ENCODE measurements at regions not wholly inside any gene's neighbourhood (a gene's known extent, or its start where the extent isn't known, plus 50 kb on each side); places are given as distances from the start of the nearest gene placed in this dataset.
"Not testable (repeated sequence)": the region's sequence is repeated elsewhere in the genome, so short reads cannot be mapped to it uniquely, and the experiment has no call there.

DNA sequence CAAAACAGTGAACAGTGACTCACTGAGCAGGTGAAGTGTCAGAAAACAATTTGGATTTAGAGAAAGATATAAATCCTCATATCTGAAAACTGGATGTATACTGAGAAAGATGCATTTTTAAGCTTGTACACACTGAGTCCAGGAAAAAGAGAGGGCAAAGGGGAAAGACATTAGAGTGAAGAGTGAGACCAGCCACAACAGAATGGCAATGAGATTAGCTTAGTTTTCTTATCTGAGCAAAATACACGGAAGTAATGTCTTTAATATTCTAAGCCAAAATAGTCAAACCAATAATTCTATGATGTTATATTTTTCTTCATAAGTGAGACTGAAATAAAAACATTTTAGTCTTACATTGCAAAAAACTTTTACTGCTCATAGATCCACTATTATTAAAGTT is 236.0 kb downstream of the SLITRK5 start:
- H3K9me3 Mint-ChIP-seq, result peaks cover 7% of the 10 kb centered on the region
- DNase-seq (ENCODE audit: low spot score in 2 of 2) (no peak), ATAC-seq (no peak)
- no peaks in the 10 kb centered on the region for H3K36me3 Mint-ChIP-seq
- H3K27ac Mint-ChIP-seq, result no peak overlapping the region
- H3K4me1 Mint-ChIP-seq, result no peaks in the 10 kb centered on the region
- no peak overlapping the region for H3K4me3 Mint-ChIP-seq

DNA sequence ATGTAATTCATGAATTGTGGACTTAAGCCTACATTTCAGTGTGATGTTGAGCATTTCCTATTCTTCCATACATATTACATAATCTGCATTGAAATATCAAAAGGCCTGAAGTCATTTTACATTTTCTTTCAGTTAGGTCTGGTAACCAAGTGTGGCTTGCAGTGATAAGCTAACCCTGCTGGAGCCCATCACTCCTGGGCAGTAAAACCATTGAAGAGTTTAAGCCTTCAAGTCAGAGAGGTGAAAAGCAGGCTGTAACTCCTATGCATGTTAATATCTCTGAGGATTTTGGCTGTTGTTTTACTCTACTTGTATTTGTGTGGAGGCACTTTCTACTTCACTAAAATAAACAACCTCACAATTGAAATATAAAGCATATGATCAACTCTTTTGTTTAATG is 248.8 kb downstream of the SLITRK5 start:
- no peak for ATAC-seq
- no peak overlapping the region for H3K4me3 Mint-ChIP-seq
- no peaks in the 10 kb centered on the region for H3K4me1 Mint-ChIP-seq
- H3K9me3 Mint-ChIP-seq, result peaks cover 19% of the 10 kb centered on the region
- no peak overlapping the region for H3K27ac Mint-ChIP-seq
- no peak for DNase-seq (ENCODE audit: low spot score in 2 of 2)
- no peaks in the 10 kb centered on the region for H3K36me3 Mint-ChIP-seq

DNA sequence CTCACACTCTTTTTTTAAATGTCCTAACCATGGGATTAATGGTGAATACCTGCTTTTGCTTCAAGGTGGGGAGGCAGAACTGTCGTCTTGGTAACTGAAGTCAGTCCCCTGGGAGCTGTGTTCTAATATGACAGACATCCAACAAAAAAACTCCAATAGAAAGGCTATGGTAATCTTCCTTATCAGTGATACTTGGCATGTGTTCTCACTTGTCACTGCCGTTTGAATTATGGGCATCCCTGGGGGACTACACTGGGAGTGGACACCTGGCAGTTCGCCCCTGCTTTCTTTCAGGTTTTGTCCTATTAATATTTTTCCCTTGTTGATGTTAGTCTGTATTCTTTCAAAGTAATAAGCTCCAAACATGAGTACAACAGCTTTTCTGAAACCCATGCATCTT is 252.6 kb downstream of the SLITRK5 start:
- H3K4me3 Mint-ChIP-seq, result no peak overlapping the region
- peaks cover 12% of the 10 kb centered on the region for H3K9me3 Mint-ChIP-seq
- ATAC-seq, result no peak
- H3K36me3 Mint-ChIP-seq, result no peaks in the 10 kb centered on the region
- DNase-seq (ENCODE audit: low spot score in 2 of 2), result no peak
- no peak overlapping the region for H3K27ac Mint-ChIP-seq
- no peaks in the 10 kb centered on the region for H3K4me1 Mint-ChIP-seq

DNA sequence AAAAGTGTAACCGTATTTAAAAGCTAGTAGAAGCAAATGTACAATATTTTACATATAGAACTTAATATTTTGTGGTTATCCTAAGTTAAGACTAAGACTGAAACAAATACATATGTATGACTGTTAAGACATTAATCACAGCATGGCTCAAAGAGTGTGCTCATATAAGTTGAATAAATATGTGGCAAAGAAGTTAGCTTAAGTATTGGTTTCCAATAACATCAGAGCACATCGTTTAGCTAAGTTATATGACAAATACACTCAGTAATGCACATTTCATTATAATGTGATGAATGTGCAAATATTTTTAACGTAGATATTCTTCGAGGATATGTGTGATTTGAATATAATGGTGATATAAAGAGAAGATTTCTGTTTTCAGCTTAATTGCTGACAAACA is 253.8 kb downstream of the SLITRK5 start:
- Mint-ChIP-seq H3K36me3 (no peaks in the 10 kb centered on the region), H3K4me1 (no peaks in the 10 kb centered on the region), H3K4me3 (no peak overlapping the region), H3K9me3 (peaks cover 13% of the 10 kb centered on the region), H3K27ac (no peak overlapping the region)
- ATAC-seq, result no peak
- DNase-seq (ENCODE audit: low spot score in 2 of 2), result no peak

DNA sequence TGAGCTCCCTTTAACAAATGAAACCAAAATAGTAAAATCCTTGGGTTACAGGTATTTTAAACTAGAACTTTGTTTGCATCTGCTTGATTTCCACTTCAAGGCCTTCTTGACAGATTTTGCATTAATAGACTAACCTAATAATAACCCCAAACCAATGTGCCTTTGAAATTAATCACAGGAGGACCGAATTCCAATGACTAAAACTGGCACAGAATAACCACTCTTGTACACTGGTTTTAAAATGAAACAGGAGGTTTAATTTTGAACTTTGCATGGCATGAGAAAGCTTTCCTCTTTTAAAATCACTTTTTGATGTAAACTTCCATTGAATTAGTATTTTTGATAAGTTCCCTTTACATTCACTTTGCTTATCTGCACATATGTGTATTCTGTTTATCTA is 269.6 kb downstream of the SLITRK5 start:
- ATAC-seq, result no peak
- H3K27ac Mint-ChIP-seq, result no peak overlapping the region
- peaks cover 3% of the 10 kb centered on the region for H3K9me3 Mint-ChIP-seq
- no peaks in the 10 kb centered on the region for H3K36me3 Mint-ChIP-seq
- no peak for DNase-seq (ENCODE audit: low spot score in 2 of 2)
- H3K4me3 Mint-ChIP-seq, result no peak overlapping the region
- H3K4me1 Mint-ChIP-seq, result no peaks in the 10 kb centered on the region

DNA sequence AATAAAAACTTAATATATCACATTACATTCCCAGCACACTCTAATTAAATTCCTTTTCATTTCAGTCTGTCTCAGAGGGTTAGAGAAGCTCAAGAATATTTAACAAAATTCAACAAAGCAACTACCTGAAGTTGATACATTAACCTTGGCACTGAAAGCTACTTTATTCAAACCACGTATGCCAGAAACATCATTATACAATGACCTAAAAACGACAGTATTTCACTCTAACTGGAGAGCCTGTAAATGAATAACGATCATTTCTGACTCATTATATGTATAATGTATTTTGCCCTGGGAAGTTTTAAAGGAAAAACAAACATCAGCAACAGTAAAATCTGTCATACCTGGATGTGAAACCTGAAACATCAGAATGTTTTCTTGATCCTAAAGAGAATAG is 270.1 kb downstream of the SLITRK5 start:
- Mint-ChIP-seq H3K4me3 (no peak overlapping the region), H3K36me3 (no peaks in the 10 kb centered on the region), H3K4me1 (no peaks in the 10 kb centered on the region), H3K9me3 (peaks cover 3% of the 10 kb centered on the region), H3K27ac (no peak overlapping the region)
- ATAC-seq, result no peak
- DNase-seq (ENCODE audit: low spot score in 2 of 2), result no peak

DNA sequence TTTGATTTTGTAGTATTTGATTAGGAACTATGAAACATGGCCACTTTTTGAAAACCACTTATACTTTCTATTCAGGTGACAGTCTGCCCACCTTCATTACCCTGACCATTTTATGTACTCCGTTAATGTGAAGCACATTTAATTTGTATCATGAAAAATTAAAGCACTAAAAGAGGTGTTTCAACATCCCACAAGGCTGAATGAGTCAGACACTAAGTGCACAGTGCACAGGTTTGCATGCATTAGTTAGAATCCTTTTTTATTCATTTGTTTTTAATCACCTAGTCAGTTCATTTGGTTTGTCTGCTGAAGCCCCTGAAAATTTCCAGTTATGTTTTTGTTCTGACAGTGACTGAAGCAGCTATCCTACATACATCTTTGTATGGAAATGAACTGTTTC is 271.0 kb downstream of the SLITRK5 start:
- Mint-ChIP-seq H3K4me3 (no peak overlapping the region), H3K9me3 (peaks cover 3% of the 10 kb centered on the region)
- DNase-seq (ENCODE audit: low spot score in 2 of 2), result no peak

DNA sequence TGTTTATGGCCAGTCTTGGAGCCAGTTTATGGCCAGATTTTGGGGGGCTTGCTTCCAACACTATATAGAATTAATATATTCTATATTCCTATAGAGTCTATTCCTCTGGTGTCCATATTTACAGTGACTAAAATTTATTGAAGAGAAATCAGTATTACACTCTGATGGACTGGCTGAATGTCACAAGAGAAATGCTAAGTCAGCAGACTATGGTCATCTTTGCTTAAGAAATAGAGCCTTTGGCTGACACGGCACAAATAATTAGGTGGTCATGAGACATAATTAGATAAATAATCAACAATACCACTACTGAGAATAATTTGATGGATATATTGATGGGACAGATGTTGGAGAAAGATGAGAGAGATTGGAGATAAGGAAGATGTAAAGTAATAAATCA is 272.9 kb downstream of the SLITRK5 start:
- no peak overlapping the region for H3K27ac Mint-ChIP-seq
- H3K9me3 Mint-ChIP-seq, result peaks cover 3% of the 10 kb centered on the region
- ATAC-seq, result no peak
- no peaks in the 10 kb centered on the region for H3K4me1 Mint-ChIP-seq
- DNase-seq (ENCODE audit: low spot score in 2 of 2), result no peak
- no peak overlapping the region for H3K4me3 Mint-ChIP-seq
- no peaks in the 10 kb centered on the region for H3K36me3 Mint-ChIP-seq

More for the DNA sequence above, 271.0 kb downstream of the SLITRK5 start:
- Mint-ChIP-seq H3K27ac (no peak overlapping the region), H3K4me1 (no peaks in the 10 kb centered on the region), H3K36me3 (no peaks in the 10 kb centered on the region)
- ATAC-seq, result no peak

DNA sequence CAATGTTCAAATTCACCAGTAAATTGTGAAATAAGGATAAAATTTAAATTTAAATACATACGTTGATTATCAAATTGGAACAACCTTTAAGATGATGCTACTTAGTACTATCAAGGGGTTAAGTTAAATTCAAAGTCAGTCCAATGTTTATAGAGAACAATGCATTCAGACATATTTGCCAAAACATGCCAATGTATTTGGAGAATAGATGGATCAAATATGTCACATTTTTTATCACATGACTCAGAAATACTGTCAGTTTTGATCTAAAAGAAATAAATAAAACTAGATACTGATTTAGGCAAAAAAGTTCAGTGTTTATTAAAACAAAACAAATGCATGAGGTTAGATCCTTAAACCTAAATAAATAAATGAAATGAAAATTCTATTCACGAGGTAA is 281.2 kb downstream of the SLITRK5 start:
- H3K9me3 Mint-ChIP-seq, result peaks cover 3% of the 10 kb centered on the region
- H3K27ac Mint-ChIP-seq, result no peak overlapping the region
- ATAC-seq, result no peak
- no peaks in the 10 kb centered on the region for H3K4me1 Mint-ChIP-seq
- DNase-seq (ENCODE audit: low spot score in 2 of 2), result no peak
- no peak overlapping the region for H3K4me3 Mint-ChIP-seq
- no peaks in the 10 kb centered on the region for H3K36me3 Mint-ChIP-seq

DNA sequence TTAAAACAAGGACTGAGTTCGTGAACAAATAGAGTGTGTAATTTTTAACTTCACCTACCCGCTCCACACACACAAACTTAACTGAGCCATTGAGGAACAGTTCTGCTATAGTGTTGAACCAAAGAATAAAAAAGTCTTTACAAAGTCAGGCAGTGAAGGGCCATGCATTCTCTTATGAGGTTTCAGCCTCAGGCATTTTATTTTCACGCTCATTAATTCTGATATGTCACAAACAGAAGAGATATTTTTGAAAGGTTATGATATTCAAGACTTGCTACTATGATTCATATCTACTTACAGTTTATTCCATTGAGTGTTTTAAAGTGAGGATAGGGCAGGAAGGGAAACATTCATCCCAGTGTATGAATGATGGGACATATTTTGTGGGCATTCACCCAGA is 282.2 kb downstream of the SLITRK5 start:
- H3K4me1 Mint-ChIP-seq, result no peaks in the 10 kb centered on the region
- ATAC-seq (no peak), DNase-seq (ENCODE audit: low spot score in 2 of 2) (no peak)
- peaks cover 3% of the 10 kb centered on the region for H3K9me3 Mint-ChIP-seq
- no peak overlapping the region for H3K4me3 Mint-ChIP-seq
- no peaks in the 10 kb centered on the region for H3K36me3 Mint-ChIP-seq
- H3K27ac Mint-ChIP-seq, result no peak overlapping the region

DNA sequence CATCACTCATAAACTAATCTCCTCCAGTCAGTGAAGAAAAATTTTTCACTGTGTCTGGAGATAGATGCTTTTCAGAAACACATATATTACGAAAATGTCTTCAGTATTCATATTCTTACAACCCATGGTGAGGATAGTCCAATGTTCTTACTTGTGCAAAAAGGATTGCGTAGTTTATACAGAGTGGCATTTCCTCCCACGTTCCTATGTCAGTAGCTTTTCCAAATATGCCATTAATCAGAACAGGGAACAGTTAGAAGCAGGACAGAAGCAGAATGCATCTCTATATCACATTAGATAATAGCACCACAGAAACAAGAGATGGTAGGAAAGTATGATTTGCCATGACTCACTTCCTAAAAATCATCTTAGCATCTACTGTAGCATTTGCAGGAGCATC is 282.9 kb downstream of the SLITRK5 start:
- no peak overlapping the region for H3K4me3 Mint-ChIP-seq
- no peaks in the 10 kb centered on the region for H3K4me1 Mint-ChIP-seq
- H3K9me3 Mint-ChIP-seq, result peaks cover 3% of the 10 kb centered on the region
- no peak overlapping the region for H3K27ac Mint-ChIP-seq
- no peak for DNase-seq (ENCODE audit: low spot score in 2 of 2)
- ATAC-seq, result no peak
- H3K36me3 Mint-ChIP-seq, result no peaks in the 10 kb centered on the region

DNA sequence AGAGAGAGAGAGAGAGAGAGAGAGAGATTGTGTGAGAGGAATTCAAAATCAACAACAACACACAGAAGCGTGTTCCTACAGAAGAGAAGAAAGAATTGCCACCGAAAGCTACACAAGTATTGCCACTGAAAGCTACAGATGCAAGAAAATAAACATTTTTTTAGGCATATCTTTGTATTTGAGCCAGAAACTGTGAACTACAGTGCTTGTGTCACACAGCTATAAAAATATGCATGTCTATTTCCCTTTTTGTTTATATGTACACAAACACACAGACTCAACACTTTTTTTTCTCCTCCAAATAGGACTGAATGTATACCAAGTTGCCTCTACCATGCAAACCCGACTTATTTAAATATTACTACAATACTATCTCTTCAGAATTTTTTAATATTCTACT is 290.4 kb downstream of the SLITRK5 start:
- no peak for ATAC-seq
- H3K9me3 Mint-ChIP-seq, result no peaks in the 10 kb centered on the region
- DNase-seq (ENCODE audit: low spot score in 2 of 2), result no peak
- no peaks in the 10 kb centered on the region for H3K4me1 Mint-ChIP-seq
- H3K27ac Mint-ChIP-seq, result no peak overlapping the region
- no peaks in the 10 kb centered on the region for H3K36me3 Mint-ChIP-seq
- H3K4me3 Mint-ChIP-seq, result no peak overlapping the region

DNA sequence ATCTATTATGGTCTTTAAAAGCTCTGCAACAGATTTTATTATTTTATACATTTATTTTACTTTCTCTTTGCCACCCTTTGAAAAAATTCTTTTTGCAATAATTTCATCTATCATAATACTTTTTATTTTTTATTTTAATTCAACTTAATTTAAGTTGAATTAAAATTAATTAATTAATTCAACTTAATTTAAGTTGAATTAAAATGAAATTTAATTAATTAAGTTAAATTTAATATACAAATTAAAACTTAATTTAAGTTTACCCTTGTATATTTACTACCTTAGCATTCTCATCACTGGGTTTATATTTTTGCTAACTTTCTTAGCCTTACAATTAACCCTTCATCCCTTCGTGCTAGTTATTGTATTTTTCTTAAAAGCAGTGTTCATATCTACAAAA is 301.4 kb downstream of the SLITRK5 start:
- Mint-ChIP-seq H3K27ac (no peak overlapping the region), H3K4me3 (no peak overlapping the region), H3K9me3 (peaks cover 5% of the 10 kb centered on the region), H3K36me3 (no peaks in the 10 kb centered on the region), H3K4me1 (no peaks in the 10 kb centered on the region)
- ATAC-seq (no peak), DNase-seq (ENCODE audit: low spot score in 2 of 2) (no peak)

DNA sequence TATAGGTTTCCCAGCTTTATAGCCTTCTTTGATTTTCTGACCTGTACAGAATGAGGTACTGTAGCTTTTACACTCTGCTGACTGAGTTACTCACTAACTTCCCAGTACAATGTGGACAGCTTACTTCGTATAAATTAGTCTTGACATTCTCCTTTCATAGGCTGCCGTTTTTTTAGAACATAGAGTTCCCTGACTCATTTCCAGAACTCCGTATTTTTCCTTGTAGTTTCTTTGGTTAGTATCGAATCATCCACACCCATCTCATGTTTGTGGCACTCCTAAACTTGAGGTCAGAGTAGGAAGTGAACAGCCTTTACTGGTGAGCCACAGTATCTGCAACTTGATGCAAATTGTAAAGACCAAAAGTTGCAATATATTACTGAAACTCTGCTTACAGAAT is 303.9 kb downstream of the SLITRK5 start:
- DNase-seq (ENCODE audit: low spot score in 2 of 2) (no peak), ATAC-seq (no peak)
- Mint-ChIP-seq H3K9me3 (peaks cover 5% of the 10 kb centered on the region), H3K36me3 (no peaks in the 10 kb centered on the region), H3K4me3 (no peak overlapping the region), H3K4me1 (no peaks in the 10 kb centered on the region), H3K27ac (no peak overlapping the region)

DNA sequence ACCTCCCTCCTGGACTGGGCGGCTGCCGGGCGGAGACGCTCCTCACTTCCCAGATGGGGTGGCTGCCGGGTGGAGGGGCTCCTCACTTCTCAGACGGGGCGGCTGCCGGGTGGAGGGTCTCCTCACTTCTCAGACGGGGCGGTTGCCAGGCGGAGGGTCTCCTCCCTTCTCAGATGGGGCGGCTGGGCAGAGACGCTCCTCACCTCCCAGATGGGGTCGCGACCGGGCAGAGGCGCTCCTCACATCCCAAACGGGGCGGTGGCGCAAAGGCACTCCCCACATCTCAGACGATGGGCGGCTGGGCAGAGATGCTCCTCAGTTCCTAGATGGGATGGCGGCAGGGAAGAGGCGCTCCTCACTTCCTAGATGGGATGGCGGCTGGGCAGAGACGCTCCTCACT is 305.5 kb downstream of the SLITRK5 start:
- not testable (repeated sequence) for H3K27ac Mint-ChIP-seq; H3K4me1 Mint-ChIP-seq; H3K4me3 Mint-ChIP-seq; H3K9me3 Mint-ChIP-seq; ATAC-seq; H3K36me3 Mint-ChIP-seq; DNase-seq (ENCODE audit: low spot score in 2 of 2)

DNA sequence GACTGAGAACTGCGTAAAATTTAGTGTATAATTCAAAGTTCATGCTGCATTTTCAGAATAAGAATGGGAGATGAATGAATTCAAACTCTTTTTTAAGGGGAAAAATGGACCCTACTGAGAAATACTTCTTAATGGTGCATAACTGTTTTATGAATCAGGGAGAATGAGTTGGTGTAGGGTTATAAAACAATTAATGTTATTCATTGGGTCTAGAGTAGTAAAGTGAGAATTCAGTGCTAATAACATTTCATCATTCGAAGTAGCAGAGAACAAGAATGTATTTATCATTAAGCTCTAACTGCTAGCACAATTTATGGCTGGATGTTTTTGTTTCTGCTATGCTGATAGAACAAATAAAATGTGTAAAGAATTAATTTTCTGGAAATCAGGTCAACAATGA is 310.2 kb downstream of the SLITRK5 start:
- H3K9me3 Mint-ChIP-seq, result no peaks in the 10 kb centered on the region
- ATAC-seq (no peak), DNase-seq (ENCODE audit: low spot score in 2 of 2) (no peak)
- H3K4me1 Mint-ChIP-seq, result no peaks in the 10 kb centered on the region
- no peak overlapping the region for H3K4me3 Mint-ChIP-seq
- H3K36me3 Mint-ChIP-seq, result no peaks in the 10 kb centered on the region
- no peak overlapping the region for H3K27ac Mint-ChIP-seq

DNA sequence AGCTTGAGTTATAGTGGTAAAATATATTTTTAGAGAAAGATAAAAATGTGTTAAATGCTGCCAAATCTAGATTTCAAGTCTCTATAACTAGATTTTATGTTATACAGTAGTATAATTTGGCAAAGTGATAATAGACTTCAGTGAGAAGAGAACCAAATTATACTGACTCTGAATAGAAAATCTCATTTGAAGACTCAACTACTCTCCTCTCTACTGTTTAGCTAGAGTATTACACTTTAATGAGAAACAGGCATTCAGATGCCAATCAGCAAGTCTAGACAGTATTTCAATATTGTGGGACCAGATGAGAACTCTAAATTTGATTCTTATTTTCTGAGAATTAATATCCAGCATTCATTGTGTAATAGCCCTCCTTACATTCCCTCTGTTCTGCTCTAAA is 311.2 kb downstream of the SLITRK5 start:
- ATAC-seq (no peak), DNase-seq (ENCODE audit: low spot score in 2 of 2) (no peak)
- Mint-ChIP-seq H3K27ac (no peak overlapping the region), H3K4me1 (no peaks in the 10 kb centered on the region), H3K9me3 (no peaks in the 10 kb centered on the region), H3K4me3 (no peak overlapping the region), H3K36me3 (no peaks in the 10 kb centered on the region)
